Natural killer cell (primary cell): ENCODE measurements at regions not wholly inside any gene's neighbourhood (a gene's known extent, or its start where the extent isn't known, plus 50 kb on each side); places are given as distances from the start of the nearest gene placed in this dataset.

Experiments used
- ATAC-seq, 3 donors: fragments of 150-1000 bp in 2 of 3; fragments of 200-7000 bp in 1 of 3; cut with Tn5 transposase; 1 replicate in 1 of 3; 2 replicates in 2 of 3; pipeline ENCODE4 v1.10.0; 2021; ENCODE audit warnings: mild to moderate bottlenecking in 2 of 3, moderate library complexity in 2 of 3
- DNase-seq, 2 donors: peaks; one replicate each; pipeline versions ENCODE4 v3.0.0 to v3.0.0-alpha.2; 2013 to 2021; ENCODE audit warnings: mixed read lengths in 1 of 2
- H3K27ac ChIP-seq: one replicate; pipeline ENCODE4 v1.5.1; 2013; ENCODE audit warnings: mild to moderate bottlenecking, low read length
- H3K27me3 ChIP-seq: one replicate; pipeline ENCODE4 v1.6.1; 2013; ENCODE audit warnings: low read length; ENCODE audit not compliant: control insufficient read depth, insufficient read depth
- H3K36me3 ChIP-seq: one replicate; pipeline ENCODE4 v1.6.1; 2013; ENCODE audit warnings: low read length; ENCODE audit not compliant: control insufficient read depth, insufficient read depth
- H3K4me1 ChIP-seq: one replicate; pipeline ENCODE4 v1.6.1; 2013; ENCODE audit warnings: low read length; ENCODE audit not compliant: control insufficient read depth, insufficient read depth
- H3K4me3 ChIP-seq: one replicate; pipeline ENCODE4 v1.5.1; 2013; ENCODE audit warnings: low read length
- H3K9me3 ChIP-seq: one replicate; pipeline ENCODE4 v1.6.1; 2013; ENCODE audit warnings: low read length; ENCODE audit not compliant: control insufficient read depth, insufficient read depth
- H3K27ac Mint-ChIP-seq, 2 donors: one replicate each; pipeline ENCODE4 v1.8.0; 2022; ENCODE audit warnings: mild to moderate bottlenecking in 2 of 2, mixed read lengths in 2 of 2, moderate library complexity in 1 of 2
- H3K27me3 Mint-ChIP-seq, 2 donors: one replicate each; pipeline ENCODE4 v1.8.0; 2022; ENCODE audit warnings: low read depth in 2 of 2, mixed read lengths in 2 of 2
- H3K36me3 Mint-ChIP-seq: one replicate; pipeline ENCODE4 v1.8.0; 2022; ENCODE audit warnings: mixed read lengths
- H3K4me1 Mint-ChIP-seq, 2 donors: one replicate each; pipeline ENCODE4 v1.8.0; 2022; ENCODE audit warnings: mixed read lengths in 2 of 2
- H3K4me3 Mint-ChIP-seq: one replicate; pipeline ENCODE4 v1.8.0; 2022; ENCODE audit warnings: mild to moderate bottlenecking, moderate library complexity, mixed read lengths
- H3K9me3 Mint-ChIP-seq, 2 donors: one replicate each; pipeline ENCODE4 v1.8.0; 2022; ENCODE audit warnings: mixed read lengths in 2 of 2
- CTCF ChIP-seq: fragments of 200-600 bp; IDR thresholded peaks from one replicate; pipeline ENCODE4 v1.8.0; 2022; ENCODE audit warnings: antibody characterized with exemption
- WGBS: methylation state at CpG from one replicate; pipeline ENCODE4 v1.1.7; 2013; ENCODE audit warnings: missing lambda C conversion rate; ENCODE audit not compliant: insufficient coverage; 5-methylcytosine and 5-hydroxymethylcytosine counted together
- intact Hi-C: fragments of 100-400 bp; cut with micrococcal nuclease; formaldehyde crosslinking; loops from one replicate; pipeline ENCODE4 v1.14.2; 2022

GRCh38 chr5:74200560-74200959 lies 440.0 kb downstream of the ENC1 start:
- Mint-ChIP-seq H3K4me3 (no peak overlapping the region), H3K9me3 (no peaks in the 10 kb centered on the region), H3K4me1 (no peaks in the 10 kb centered on the region), H3K27ac (no peak overlapping the region), H3K36me3 (no peaks in the 10 kb centered on the region), H3K27me3 (peaks cover 1 to 3% of the 10 kb centered on the region in 2 donors)
- 72% methylated on average over 2 of the region's 2 CpGs for WGBS
- ATAC-seq (no peak), DNase-seq (no peak)
- Histone ChIP-seq H3K4me3 (no peak overlapping the region), H3K9me3 (no peaks in the 10 kb centered on the region), H3K36me3 (no peaks in the 10 kb centered on the region), H3K4me1 (no peaks in the 10 kb centered on the region), H3K27me3 (no peaks in the 10 kb centered on the region), H3K27ac (no peak overlapping the region)
- intact Hi-C loops = no loop called here
- TF ChIP-seq CTCF = no peak

DNA sequence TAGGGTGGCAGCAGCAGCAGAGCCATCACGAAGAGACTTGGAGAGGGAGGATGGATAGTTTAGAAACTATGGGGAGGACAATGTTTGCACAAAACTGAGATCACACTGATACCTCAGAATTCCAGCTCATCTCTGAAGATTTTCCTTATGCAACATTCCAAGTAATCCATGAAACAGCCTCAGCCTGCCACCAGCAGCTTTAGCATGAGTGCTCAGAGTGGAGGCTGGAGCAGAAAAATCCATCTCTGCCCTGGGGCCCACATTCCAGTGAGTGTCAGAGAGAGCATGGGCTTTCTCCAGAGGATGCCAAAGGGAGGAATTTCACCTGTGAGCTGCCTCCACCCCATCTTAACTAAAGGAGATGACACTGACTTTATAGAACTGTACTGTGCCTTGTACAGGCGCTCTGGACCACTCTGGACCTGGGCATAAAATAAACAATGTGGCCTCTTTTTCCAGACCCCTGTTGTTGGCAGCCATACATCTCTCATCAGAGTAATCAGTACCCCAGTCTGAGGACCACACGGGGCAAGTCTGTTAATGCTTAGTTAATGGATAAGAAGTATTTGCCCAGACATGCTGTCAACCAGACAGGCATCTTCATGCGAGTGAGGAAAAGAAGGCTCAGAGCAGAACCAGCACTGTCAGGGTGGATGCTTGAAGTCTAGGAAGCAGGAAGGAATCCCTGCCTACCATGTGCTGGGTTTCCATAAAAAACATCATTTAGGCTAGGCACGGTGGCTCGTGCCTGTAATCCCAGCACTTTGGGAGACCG lies 440.9 kb downstream of the ENC1 start:
- Histone ChIP-seq H3K27me3 (no peaks in the 10 kb centered on the region), H3K27ac (no peak overlapping the region), H3K36me3 (no peaks in the 10 kb centered on the region), H3K4me3 (no peak overlapping the region), H3K9me3 (no peaks in the 10 kb centered on the region), H3K4me1 (no peaks in the 10 kb centered on the region)
- Mint-ChIP-seq H3K4me3 (no peak overlapping the region), H3K27me3 (peaks cover 4 to 6% of the 10 kb centered on the region in 2 donors), H3K9me3 (no peaks in the 10 kb centered on the region), H3K4me1 (no peaks in the 10 kb centered on the region), H3K36me3 (no peaks in the 10 kb centered on the region), H3K27ac (no peak overlapping the region)
- ATAC-seq = no peak
- TF ChIP-seq CTCF = no peak
- intact Hi-C loops = no loop called here
- 85% methylated on average over 7 of the region's 7 CpGs for WGBS
- DNase-seq = no peak

DNA sequence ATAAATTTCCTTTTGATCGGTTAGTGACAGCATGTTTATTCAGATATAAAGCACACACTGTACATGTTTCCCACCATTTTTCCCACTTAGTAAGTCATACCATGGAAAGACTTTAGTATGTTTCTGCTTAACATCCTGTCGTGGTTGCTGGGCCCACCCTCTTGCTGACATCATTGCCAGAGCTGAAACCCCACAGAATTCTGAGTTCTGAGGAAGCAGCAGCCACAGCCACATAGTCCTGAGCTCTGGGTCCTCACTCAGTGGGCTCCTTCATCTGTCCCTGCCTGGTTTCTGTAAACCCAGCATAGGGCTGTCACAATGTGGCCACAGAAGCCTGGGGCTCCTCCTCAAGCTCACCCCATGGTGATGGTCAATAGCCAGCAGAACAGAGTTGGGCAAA lies 441.5 kb downstream of the ENC1 start:
- DNase-seq (no peak), ATAC-seq (no peak)
- H3K4me3 ChIP-seq = no peak overlapping the region
- no peak for TF ChIP-seq CTCF
- H3K36me3 Mint-ChIP-seq = no peaks in the 10 kb centered on the region
- intact Hi-C loops = no loop called here
- H3K9me3 Mint-ChIP-seq = no peaks in the 10 kb centered on the region
- H3K4me1 Mint-ChIP-seq = no peaks in the 10 kb centered on the region
- no peaks in the 10 kb centered on the region for H3K9me3 ChIP-seq
- no peaks in the 10 kb centered on the region for H3K36me3 ChIP-seq
- 52% methylated on average over 2 of the region's 2 CpGs for WGBS
- no peak overlapping the region for H3K27ac Mint-ChIP-seq
- no peak overlapping the region for H3K4me3 Mint-ChIP-seq
- no peaks in the 10 kb centered on the region for H3K27me3 ChIP-seq
- no peak overlapping the region for H3K27ac ChIP-seq
- peaks cover 4 to 6% of the 10 kb centered on the region in 2 donors for H3K27me3 Mint-ChIP-seq
- no peaks in the 10 kb centered on the region for H3K4me1 ChIP-seq

DNA sequence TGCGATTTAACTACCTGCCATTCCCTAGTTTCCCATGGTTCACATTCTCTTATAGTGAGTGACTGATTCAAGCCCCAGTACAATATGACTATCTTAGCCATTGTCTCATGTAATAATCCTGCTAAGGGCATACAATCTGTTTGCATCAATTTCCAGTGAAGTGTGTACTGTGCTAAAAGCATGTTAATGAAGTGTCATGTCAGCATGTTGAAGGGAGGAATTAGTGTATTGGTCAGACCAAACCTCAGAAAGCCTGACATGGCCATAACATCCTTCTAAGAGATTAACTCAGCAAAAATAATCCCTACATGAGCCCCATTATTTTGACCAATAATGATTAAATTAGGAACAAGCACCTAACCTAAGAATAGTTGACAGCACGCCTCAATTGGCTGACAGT lies 442.4 kb downstream of the ENC1 start:
- WGBS = 92% methylated on average over 2 of the region's 2 CpGs
- Mint-ChIP-seq H3K4me1 (no peaks in the 10 kb centered on the region), H3K27ac (no peak overlapping the region), H3K9me3 (no peaks in the 10 kb centered on the region), H3K36me3 (no peaks in the 10 kb centered on the region), H3K4me3 (no peak overlapping the region), H3K27me3 (peaks cover 4 to 8% of the 10 kb centered on the region in 2 donors)
- Histone ChIP-seq H3K36me3 (no peaks in the 10 kb centered on the region), H3K4me1 (no peaks in the 10 kb centered on the region), H3K4me3 (no peak overlapping the region), H3K27me3 (no peaks in the 10 kb centered on the region), H3K27ac (no peak overlapping the region), H3K9me3 (no peaks in the 10 kb centered on the region)
- intact Hi-C loops = no loop called here
- no peak for TF ChIP-seq CTCF
- no peak for ATAC-seq
- no peak for DNase-seq
